GM12873 (cell line): ENCODE measurements at regions not wholly inside any gene's neighbourhood (a gene's known extent, or its start where the extent isn't known, plus 50 kb on each side); places are given as distances from the start of the nearest gene placed in this dataset.

ENCODE experiments used
- CTCF ChIP-seq: IDR thresholded peaks from 2 replicates; pipeline ENCODE4 v1.5.1; 2012; ENCODE audit warnings: low read depth, mild to moderate bottlenecking, moderate library complexity, low read length, control low read depth; ENCODE audit not compliant: insufficient read depth; ENCODE audit errors: missing control alignments

- TF ChIP-seq CTCF: no peak
Observed at GRCh38 chr4:62474802-62475201, 1274.7 kb downstream of the ADGRL3 start.

- TF ChIP-seq CTCF: no peak
Observed at GRCh38 chr4:62471021-62471420, 1270.9 kb downstream of the ADGRL3 start.

DNA sequence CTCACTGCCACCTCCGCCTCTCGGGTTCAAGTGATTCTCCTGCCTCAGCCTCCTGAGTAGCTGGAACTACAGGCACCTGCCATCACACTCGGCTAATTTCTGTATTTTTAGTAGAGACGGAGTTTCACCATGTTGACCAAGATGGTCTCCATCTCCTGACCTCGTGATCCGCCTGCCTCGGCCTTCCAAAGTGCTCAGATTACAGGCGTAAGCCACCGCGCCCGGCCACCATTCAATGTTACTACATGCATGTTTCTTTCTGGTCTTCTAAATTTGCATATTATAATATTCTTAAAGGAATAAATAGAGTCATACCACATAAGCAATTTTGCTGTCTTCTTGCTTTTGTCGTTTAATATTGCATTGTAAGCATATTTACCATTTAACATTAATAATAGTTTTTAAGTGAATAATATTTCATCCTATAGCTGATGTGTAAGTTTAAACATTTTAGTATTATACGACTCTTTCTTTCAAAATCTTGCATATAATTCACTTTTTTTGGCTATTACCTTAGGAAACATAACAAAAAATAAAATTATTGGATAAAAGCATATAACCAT, 1270.4 kb downstream of the ADGRL3 start:
- TF ChIP-seq CTCF: no peak

- TF ChIP-seq CTCF: no peak
Observed at GRCh38 chr4:62470020-62470419, 1269.9 kb downstream of the ADGRL3 start.

DNA sequence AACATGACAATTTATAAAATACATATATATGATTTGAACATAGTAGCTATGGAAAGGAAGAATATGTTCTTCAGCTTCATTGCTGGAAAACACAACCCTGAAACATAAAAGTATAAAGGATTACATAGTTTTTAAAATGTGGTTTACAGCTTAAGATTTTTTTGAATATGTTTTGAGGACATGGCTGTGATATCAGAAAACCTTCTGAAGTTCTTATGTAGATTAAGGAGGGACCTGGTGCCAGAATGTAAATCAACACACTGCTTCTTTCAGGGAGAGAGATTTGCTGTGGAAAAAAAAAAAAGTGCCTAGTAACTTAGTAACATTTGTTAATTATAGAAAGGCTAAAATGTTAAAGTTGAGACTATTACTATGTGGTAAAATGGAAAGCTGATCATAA, 1261.8 kb downstream of the ADGRL3 start:
- no peak for TF ChIP-seq CTCF

DNA sequence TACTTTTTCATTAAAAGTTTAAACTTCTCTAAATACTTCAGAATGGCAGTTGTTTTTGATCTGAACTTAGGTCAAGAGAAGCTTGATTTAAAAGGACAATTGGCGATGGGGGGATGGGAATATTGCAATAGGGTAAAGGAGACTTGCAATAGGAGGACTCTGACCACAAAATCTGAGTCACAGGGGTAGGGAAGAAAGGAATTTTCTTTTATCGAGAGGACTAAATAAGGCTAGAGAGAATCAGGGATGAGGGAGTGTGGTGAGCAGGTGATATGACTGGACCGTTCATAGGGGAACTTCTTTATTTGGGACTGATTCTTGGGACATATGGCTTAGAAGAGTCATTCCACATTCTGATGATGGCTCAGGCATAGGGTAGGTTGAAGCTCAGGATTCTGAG, 1260.2 kb downstream of the ADGRL3 start:
- no peak for TF ChIP-seq CTCF

DNA sequence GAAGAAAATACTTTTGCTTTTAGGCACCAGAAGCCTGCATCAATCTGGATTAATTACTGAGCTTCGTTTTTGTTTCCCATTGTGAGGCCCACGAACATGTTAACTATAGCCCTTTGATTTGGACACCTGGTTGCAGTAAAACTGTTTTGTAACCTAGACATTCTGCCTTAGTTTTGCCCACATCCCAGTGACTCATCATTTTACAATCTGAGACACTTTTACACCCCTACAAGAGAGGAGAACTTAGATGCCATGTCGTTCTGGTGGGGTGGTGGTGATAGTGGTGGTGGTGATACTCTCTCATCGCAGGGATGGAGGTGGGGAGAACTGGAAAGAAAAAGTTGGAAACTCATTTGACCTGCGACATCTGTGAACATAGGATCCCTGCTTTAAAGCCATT, 1257.2 kb downstream of the ADGRL3 start:
- no peak for TF ChIP-seq CTCF
